ENCODE measurements at regions not wholly inside any gene's neighbourhood (a gene's known extent, or its start where the extent isn't known, plus 50 kb on each side); places are given as distances from the start of the nearest gene placed in this dataset.

- no peak for DNase-seq
- Histone ChIP-seq H3K36me3 (replicated peaks; ENCODE audit: control insufficient read depth, insufficient read depth, low read length) (no peaks in the 10 kb centered on the region), H3K27me3 (ENCODE audit: control insufficient read depth, insufficient read depth, low read length) (no peaks in the 10 kb centered on the region), H3K4me3 (ENCODE audit: insufficient read depth, low read depth, low read length) (no peak overlapping the region)
Measured at GRCh38 chr4:64625438-64625837, 216.2 kb upstream of the TECRL start.

DNA sequence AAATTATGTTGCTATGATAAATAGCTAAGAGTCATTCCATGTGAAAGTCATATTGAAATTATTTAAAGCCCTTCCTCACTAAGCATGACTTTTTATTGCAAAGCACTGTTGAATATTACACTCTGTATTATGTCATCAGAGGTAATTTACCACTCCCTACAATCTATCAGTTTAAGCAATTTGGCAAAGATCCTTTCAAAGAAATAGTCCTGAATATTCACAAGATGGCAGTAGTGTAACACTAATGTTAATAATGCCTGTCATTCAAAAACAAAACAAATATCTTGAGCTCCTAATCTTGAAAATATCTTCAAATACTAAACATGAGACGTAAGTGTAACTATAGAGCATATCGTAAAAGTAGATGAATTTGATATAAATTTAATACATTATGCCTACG, 208.6 kb upstream of the TECRL start:
- DNase-seq = no peak
- Histone ChIP-seq H3K4me3 (ENCODE audit: insufficient read depth, low read depth, low read length) (no peak overlapping the region), H3K27me3 (ENCODE audit: control insufficient read depth, insufficient read depth, low read length) (no peaks in the 10 kb centered on the region), H3K36me3 (replicated peaks; ENCODE audit: control insufficient read depth, insufficient read depth, low read length) (no peaks in the 10 kb centered on the region)

DNA sequence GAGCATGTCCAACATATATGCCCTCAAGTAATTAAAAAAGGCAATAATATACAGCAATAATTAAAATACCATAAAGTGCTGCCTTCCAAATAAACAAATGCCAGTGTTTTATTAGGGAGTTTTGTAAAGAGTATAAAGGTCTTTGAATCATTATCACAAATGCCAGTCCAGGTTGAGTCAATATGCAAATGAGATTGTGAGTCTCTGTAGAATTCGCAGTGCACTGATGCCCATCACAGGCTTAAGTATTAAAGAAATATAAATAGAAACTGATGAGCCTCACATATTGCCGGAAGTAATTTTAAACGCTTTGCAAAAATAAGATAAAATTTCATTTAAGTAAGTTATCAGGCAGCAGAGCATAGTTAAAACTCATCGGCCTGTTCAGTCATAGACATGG, 205.0 kb upstream of the TECRL start:
- Histone ChIP-seq H3K27me3 (ENCODE audit: control insufficient read depth, insufficient read depth, low read length) (no peaks in the 10 kb centered on the region), H3K4me3 (ENCODE audit: insufficient read depth, low read depth, low read length) (no peak overlapping the region), H3K36me3 (replicated peaks; ENCODE audit: control insufficient read depth, insufficient read depth, low read length) (no peaks in the 10 kb centered on the region)
- DNase-seq = no peak

DNA sequence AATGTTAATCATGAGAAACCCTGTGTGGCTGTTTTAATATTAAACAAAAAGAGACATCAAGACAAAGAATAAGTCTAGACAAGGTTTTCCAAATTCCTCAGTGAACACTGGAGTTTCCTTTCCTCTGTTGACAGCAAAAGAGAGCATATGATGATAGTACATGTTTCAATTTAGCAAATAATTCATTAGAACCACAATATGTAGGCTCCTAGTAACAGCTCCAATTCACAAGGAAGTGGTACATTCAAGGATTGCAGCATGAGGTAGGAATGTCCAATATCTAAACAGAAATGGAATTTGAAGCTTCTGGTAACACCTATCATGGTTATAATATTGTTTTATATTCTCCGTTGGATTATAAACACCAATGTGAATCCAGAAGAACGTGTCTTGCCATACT, 203.8 kb upstream of the TECRL start:
- no peak overlapping the region for H3K4me3 ChIP-seq (ENCODE audit: insufficient read depth, low read depth, low read length)
- DNase-seq = no peak
- H3K27me3 ChIP-seq (ENCODE audit: control insufficient read depth, insufficient read depth, low read length) = no peaks in the 10 kb centered on the region
- no peaks in the 10 kb centered on the region for H3K36me3 ChIP-seq (replicated peaks; ENCODE audit: control insufficient read depth, insufficient read depth, low read length)

GRCh38 chr4:64598066-64598465, 188.8 kb upstream of the TECRL start:
- DNase-seq = no peak
- H3K4me3 ChIP-seq (ENCODE audit: insufficient read depth, low read depth, low read length) = no peak overlapping the region
- no peaks in the 10 kb centered on the region for H3K36me3 ChIP-seq (replicated peaks; ENCODE audit: control insufficient read depth, insufficient read depth, low read length)
- H3K27me3 ChIP-seq (ENCODE audit: control insufficient read depth, insufficient read depth, low read length) = no peaks in the 10 kb centered on the region

DNA sequence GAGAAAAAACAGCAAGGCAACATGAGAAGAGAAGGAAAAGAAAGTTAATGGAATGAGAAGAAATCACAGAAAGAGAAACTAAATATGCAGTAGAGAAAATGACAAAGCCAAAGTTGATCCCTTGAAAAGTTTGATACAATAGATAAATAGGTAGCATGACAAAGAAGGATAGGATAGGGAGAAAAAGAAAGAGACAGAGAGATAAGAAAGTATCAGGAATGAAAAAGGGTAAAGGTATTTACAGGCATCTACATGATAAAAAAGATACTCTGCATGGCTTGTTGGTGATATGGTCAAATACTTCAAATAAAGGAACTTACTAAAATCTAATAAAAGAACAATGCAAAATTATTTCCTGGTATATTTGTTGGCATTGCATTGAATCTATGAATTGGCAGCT, 185.5 kb upstream of the TECRL start:
- Histone ChIP-seq H3K36me3 (replicated peaks; ENCODE audit: control insufficient read depth, insufficient read depth, low read length) (no peaks in the 10 kb centered on the region), H3K27me3 (ENCODE audit: control insufficient read depth, insufficient read depth, low read length) (no peaks in the 10 kb centered on the region), H3K4me3 (ENCODE audit: insufficient read depth, low read depth, low read length) (no peak overlapping the region)
- DNase-seq = no peak

GRCh38 chr4:64588507-64588906, 179.3 kb upstream of the TECRL start:
- Histone ChIP-seq H3K27me3 (ENCODE audit: control insufficient read depth, insufficient read depth, low read length) (no peaks in the 10 kb centered on the region), H3K4me3 (ENCODE audit: insufficient read depth, low read depth, low read length) (no peak overlapping the region), H3K36me3 (replicated peaks; ENCODE audit: control insufficient read depth, insufficient read depth, low read length) (no peaks in the 10 kb centered on the region)
- DNase-seq = no peak

GRCh38 chr4:64584981-64585557, 175.8 kb upstream of the TECRL start:
- H3K36me3 ChIP-seq (replicated peaks; ENCODE audit: control insufficient read depth, insufficient read depth, low read length) = no peaks in the 10 kb centered on the region
- H3K4me3 ChIP-seq (ENCODE audit: insufficient read depth, low read depth, low read length) = no peak overlapping the region
- peak; percentile 5 for DNase-seq
- H3K27me3 ChIP-seq (ENCODE audit: control insufficient read depth, insufficient read depth, low read length) = no peaks in the 10 kb centered on the region

- Histone ChIP-seq H3K4me3 (ENCODE audit: insufficient read depth, low read depth, low read length) (no peak overlapping the region), H3K36me3 (replicated peaks; ENCODE audit: control insufficient read depth, insufficient read depth, low read length) (no peaks in the 10 kb centered on the region), H3K27me3 (ENCODE audit: control insufficient read depth, insufficient read depth, low read length) (no peaks in the 10 kb centered on the region)
- DNase-seq = no peak
Measured at GRCh38 chr4:64584125-64584524, 174.9 kb upstream of the TECRL start.

GRCh38 chr4:64582492-64582891, 173.2 kb upstream of the TECRL start:
- Histone ChIP-seq H3K4me3 (ENCODE audit: insufficient read depth, low read depth, low read length) (no peak overlapping the region), H3K27me3 (ENCODE audit: control insufficient read depth, insufficient read depth, low read length) (no peaks in the 10 kb centered on the region), H3K36me3 (replicated peaks; ENCODE audit: control insufficient read depth, insufficient read depth, low read length) (no peaks in the 10 kb centered on the region)
- DNase-seq = peak; percentile 4

- Histone ChIP-seq H3K4me3 (ENCODE audit: insufficient read depth, low read depth, low read length) (no peak overlapping the region), H3K36me3 (replicated peaks; ENCODE audit: control insufficient read depth, insufficient read depth, low read length) (no peaks in the 10 kb centered on the region), H3K27me3 (ENCODE audit: control insufficient read depth, insufficient read depth, low read length) (no peaks in the 10 kb centered on the region)
- DNase-seq = no peak
Measured at GRCh38 chr4:64581422-64581821, 172.2 kb upstream of the TECRL start.

DNA sequence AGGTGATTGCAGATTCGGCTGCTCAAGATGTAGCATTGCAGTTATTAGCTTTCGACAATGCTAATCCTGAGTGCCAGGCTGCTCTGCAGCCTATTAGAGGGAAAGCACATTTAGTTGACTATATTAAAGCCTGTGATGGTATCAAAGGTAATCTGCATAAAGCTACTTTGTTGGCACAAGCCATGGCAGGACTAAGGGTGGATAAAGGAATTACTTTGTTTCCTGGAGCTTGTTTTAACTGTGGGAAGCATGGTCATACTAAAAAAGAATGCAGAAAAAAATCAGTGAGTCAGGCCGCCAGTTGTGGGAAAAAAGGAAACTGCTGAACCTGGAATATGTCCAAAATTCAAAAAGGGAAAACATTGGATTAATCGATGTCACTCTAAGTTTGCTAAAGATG, 154.9 kb upstream of the TECRL start:
- H3K4me3 ChIP-seq (ENCODE audit: insufficient read depth, low read depth, low read length) = no peak overlapping the region
- H3K27me3 ChIP-seq (ENCODE audit: control insufficient read depth, insufficient read depth, low read length) = no peaks in the 10 kb centered on the region
- no peak for DNase-seq
- no peaks in the 10 kb centered on the region for H3K36me3 ChIP-seq (replicated peaks; ENCODE audit: control insufficient read depth, insufficient read depth, low read length)

DNA sequence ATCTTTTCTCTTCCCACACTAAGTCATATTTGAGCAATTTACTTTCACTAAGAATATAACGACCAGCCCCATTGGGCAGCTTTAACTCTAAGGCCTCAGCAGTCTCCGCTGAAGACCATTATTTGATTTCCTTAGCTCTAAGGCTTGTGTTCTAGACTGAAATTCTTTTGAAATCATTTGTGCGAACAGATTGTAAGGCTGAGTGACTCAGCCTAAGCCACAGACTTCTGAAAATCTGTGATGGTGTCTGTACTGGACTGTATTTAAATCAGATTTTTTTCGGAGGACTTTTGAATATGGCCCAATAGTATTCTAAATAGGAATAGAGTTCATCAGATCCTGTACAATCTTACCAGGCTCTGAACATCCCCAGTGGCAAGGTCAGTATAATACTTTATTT, 150.3 kb upstream of the TECRL start:
- DNase-seq = no peak
- H3K27me3 ChIP-seq (ENCODE audit: control insufficient read depth, insufficient read depth, low read length) = no peaks in the 10 kb centered on the region
- H3K4me3 ChIP-seq (ENCODE audit: insufficient read depth, low read depth, low read length) = no peak overlapping the region
- no peaks in the 10 kb centered on the region for H3K36me3 ChIP-seq (replicated peaks; ENCODE audit: control insufficient read depth, insufficient read depth, low read length)

DNA sequence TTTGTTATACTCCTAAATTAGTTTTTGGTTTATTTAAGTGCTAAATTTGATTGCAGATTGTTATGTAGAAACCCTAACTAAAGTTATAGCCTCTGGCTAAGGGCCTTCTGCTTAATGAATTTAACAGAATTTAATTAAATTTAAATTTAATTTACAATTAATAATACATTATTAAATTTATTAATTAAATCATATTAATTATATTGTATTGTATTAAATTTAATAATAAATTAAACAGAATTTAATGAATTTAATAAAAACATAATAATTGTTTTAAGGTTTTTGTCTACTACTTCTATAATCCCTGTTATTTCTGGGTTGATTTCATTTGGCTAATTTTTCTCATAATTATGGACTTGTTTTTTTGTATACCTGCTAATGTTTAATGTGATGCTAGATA, 141.9 kb upstream of the TECRL start:
- no peaks in the 10 kb centered on the region for H3K27me3 ChIP-seq (ENCODE audit: control insufficient read depth, insufficient read depth, low read length)
- DNase-seq = no peak
- H3K4me3 ChIP-seq (ENCODE audit: insufficient read depth, low read depth, low read length) = no peak overlapping the region
- no peaks in the 10 kb centered on the region for H3K36me3 ChIP-seq (replicated peaks; ENCODE audit: control insufficient read depth, insufficient read depth, low read length)

DNA sequence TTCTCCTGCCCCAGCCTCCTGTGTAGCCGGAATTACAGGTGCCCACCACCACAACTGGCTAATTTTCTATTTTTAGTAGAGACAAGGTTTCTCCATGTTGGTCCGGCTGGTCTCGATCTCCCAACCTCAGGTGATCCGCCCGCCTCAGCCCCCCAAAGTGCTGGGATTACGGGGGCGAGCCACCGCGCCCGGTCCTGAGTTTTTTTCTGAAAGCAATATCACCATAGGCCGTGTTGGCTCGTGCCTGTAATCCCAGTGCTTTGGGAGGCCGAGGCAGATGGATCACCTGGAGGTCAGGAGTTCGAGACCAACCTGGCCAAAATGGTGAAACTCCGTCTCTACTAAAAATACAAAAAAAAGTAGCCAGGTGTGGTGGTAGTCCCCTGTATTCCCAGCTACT, 136.3 kb upstream of the TECRL start:
- H3K4me3 ChIP-seq (ENCODE audit: insufficient read depth, low read depth, low read length) = no peak overlapping the region
- no peaks in the 10 kb centered on the region for H3K27me3 ChIP-seq (ENCODE audit: control insufficient read depth, insufficient read depth, low read length)
- no peaks in the 10 kb centered on the region for H3K36me3 ChIP-seq (replicated peaks; ENCODE audit: control insufficient read depth, insufficient read depth, low read length)
- no peak for DNase-seq

DNA sequence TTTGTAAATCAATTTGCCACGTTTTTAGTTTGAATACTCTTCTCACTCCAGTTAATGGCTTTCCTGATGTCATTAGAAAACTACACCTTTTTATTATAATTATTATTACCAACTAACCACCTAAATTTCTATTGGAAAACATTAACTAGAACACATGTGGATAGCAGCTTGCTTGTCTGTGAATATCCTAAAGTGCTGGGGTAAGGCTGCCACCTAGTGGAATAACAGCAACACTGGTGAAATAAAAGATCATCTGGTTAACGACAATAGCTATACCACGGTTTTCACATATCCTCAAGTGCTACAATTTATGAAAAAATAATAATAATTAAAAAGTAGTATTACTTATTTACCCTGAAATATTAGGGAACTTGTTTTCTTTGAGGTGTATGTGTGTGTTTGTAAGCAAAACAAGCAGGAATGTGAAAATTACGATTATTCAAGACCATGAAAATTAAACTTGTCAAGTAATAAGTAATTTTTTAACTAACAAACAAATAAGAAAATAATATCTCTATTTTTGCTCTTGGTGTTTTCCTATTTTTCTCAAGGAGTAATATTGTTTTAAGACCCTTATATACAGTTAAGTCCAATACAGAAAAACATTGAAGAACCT, 130.1 kb upstream of the TECRL start:
- Histone ChIP-seq H3K36me3 (replicated peaks; ENCODE audit: control insufficient read depth, insufficient read depth, low read length) (no peaks in the 10 kb centered on the region), H3K27me3 (ENCODE audit: control insufficient read depth, insufficient read depth, low read length) (no peaks in the 10 kb centered on the region), H3K4me3 (ENCODE audit: insufficient read depth, low read depth, low read length) (no peak overlapping the region)
- DNase-seq = peak; percentile 18

Data from H7 (cell line).